ENCODE measurements at regions not wholly inside any gene's neighbourhood (a gene's known extent, or its start where the extent isn't known, plus 50 kb on each side); places are given as distances from the start of the nearest gene placed in this dataset.

GRCh38 chr13:75231235-75231634 is 250.7 kb downstream of the TBC1D4 start:
- DNase-seq (ENCODE audit: low read depth in 2 of 3, low spot score in 2 of 3): no peak

DNA sequence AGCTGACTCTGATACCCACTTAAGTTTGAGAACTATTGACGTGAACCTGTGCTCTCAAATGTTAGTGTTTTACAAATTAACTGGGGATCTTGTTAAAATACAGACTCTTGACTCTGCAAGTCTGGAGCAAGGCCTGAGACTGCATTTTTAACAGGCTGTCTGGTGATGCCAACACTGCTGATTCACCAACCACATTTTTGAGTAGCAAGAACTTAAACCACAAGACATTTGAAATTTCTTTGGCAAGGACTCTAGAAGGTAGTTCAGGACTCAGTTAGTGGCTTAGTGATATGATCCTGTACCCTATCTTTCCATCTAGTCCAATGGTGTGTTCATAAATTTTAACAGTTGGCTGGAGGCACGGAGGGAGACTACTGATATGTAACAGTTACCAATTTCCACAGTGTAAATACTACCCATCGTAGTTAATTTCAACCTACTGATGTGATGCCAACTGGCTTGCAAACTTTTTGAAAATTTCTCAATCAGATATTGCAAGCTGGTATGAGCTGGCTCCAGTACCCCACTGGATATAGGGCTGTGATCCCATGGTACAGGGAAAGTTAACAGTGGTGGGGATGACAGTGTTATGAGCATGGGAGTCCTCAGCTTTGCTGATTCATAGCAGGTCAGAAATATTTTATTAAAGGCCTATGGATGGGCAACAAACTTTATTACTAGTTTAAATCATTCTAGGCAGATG is 255.1 kb downstream of the TBC1D4 start:
- no peak for DNase-seq (ENCODE audit: low read depth in 2 of 3, low spot score in 2 of 3)

- no peak for DNase-seq (ENCODE audit: low read depth in 2 of 3, low spot score in 2 of 3)
Measured at GRCh38 chr13:75226092-75226491, 255.9 kb downstream of the TBC1D4 start.

DNA sequence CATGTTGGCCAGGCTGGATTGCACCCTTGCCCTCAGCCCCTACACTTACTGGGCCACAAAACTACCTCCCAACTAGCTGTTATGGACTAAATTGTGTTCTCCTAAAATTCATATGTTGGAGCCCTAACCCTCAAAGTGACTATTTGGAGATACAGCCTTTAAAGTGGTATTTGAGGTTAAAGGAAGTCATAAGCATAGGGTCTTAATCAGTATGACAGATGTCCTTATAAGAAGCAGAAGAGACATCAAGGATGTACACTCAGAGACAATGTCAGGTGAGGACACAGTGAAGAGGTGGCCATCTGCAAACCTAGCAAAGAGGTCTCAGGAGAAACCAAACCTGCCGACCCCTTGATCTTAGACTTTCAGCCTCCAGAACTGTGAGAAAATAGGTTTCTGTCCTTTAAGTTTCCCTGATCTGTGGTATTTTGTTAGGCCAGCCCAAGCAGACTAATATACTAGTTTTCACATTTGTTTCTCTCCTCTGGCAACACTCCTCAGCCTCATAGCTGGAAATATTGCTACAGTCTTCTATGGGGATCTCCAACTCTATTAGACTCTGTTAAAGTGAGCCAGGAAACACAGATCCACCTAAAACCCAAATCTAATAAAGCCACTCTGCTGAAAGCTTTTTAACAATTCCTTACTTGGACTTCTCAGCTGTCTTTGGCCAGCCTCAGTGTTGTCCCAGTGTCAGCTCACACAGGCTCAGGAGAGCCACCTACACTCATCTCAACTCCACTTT is 256.5 kb downstream of the TBC1D4 start:
- DNase-seq (ENCODE audit: low read depth in 2 of 3, low spot score in 2 of 3): no peak

- DNase-seq (ENCODE audit: low read depth in 2 of 3, low spot score in 2 of 3): no peak
Measured at GRCh38 chr13:75224053-75224742, 257.8 kb downstream of the TBC1D4 start.

DNA sequence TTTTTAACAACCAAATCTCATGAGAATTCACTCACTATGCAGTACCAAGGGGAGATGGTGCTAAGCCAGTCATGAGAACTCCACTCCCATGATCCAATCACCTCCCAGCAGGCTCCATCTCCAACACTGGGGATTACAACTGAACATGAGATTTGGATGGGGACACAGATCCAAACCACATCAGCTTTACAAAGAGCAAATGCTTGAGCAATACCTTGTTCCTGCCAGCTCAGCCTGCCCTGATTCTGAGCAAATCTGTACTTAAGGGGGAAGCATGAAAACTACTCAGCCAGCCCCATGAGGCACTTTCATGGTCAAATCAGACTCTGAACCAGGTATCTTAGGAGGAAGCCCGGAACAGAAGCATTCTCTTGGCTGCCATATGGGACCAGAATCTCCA is 259.9 kb downstream of the TBC1D4 start:
- no peak for DNase-seq (ENCODE audit: low read depth in 2 of 3, low spot score in 2 of 3)

GRCh38 chr13:75220861-75221260 is 261.1 kb downstream of the TBC1D4 start:
- no peak for DNase-seq (ENCODE audit: low read depth in 2 of 3, low spot score in 2 of 3)

GRCh38 chr13:75220238-75220542 is 261.8 kb downstream of the TBC1D4 start:
- DNase-seq (ENCODE audit: low read depth in 2 of 3, low spot score in 2 of 3): no peak

GRCh38 chr13:75219479-75220237 is 262.3 kb downstream of the TBC1D4 start:
- DNase-seq (ENCODE audit: low read depth in 2 of 3, low spot score in 2 of 3): peak; percentile 64 to 87 (median 85)

DNA sequence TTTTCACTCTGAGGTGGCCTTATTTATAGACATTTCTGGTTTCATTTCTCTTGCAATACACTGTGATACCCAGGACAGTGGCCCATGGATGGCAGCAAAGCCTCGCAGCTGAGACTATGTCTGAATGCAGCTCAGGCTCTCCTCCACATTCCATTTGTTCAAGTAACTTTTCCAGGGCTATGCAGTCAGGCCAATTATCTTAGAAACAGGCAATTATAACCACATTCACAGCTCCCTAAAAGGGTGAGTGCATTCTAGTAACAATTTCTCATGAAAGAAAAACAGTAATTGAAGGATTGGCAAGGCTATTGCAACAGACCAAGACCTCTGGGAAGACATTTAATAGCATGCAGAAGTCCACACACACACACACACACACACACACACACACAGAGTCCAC is 264.0 kb downstream of the TBC1D4 start:
- no peak for DNase-seq (ENCODE audit: low read depth in 2 of 3, low spot score in 2 of 3)

DNA sequence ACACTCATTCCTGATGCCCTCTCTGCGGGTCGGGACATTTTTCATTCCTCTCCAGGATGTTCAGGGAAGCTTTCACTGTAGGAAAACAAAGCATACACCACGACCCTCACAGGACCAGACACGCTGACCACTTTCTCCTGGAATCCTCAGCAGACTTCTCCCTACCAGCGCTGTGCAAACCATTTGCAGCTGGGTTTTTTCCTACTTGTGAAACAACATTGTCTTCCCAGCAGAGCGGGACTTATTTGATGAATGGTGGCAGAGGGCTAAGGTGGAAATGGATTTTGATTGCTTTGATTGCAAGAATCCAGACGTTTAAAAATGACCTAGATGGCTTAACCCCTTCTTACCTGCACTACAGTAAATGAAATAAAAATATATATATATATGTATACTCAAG is 265.9 kb downstream of the TBC1D4 start:
- no peak for DNase-seq (ENCODE audit: low read depth in 2 of 3, low spot score in 2 of 3)

- DNase-seq (ENCODE audit: low read depth in 2 of 3, low spot score in 2 of 3): no peak
Measured at GRCh38 chr13:75214846-75215245, 267.1 kb downstream of the TBC1D4 start.

DNA sequence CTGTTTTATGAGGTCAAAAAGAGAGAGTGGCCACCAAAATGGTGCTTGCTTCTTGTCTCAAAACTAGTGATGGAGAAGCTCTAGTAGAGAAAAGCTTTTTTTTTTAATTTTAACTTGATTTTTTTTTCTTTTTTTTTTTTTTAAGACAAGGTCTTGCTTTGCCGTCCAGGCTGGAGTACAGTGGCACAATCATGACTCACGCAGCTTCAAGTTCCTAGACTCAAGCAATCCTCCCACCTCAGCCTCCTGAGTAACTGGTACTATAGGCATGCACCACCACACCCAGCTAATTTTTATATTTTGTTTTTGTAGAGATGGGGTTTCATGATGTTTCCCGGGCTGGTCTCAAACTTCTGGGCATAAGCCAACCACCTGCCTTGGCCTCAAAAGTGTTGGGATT is 279.0 kb downstream of the TBC1D4 start:
- no peak for DNase-seq (ENCODE audit: low read depth in 2 of 3, low spot score in 2 of 3)

GRCh38 chr13:75197803-75198202 is 284.2 kb downstream of the TBC1D4 start:
- no peak for DNase-seq (ENCODE audit: low read depth in 2 of 3, low spot score in 2 of 3)

DNA sequence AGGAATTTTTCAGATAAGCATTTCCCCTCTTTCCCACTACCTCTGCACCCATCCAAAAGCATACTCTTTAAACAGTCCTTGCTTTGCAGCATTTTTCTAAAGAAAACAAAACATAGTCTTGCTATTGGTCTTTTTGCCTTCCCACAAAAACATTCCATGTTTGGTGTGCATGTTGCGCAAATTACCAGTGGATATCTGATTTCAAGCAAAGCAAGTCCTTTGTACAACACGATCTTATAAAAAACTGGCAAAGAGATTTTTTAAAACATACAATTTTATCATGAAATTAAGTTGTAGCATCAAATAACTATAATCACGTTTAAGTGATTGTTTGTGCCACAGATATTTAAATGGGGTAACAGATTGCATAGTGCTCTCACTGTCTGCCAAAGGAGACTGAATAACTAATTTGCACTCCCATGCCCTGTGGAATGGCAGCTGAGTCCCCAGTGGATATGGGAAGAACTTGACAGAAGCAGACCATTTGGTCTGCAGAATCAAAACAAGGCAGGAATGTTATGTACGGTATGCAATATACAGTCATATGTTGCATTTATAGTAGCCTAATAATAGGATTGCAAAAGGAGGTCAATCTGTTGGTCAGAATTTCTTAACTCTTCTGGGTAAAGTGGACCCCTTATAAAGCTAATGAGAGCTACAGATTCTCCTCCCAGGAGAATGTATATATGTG is 285.7 kb downstream of the TBC1D4 start:
- DNase-seq (ENCODE audit: low read depth in 2 of 3, low spot score in 2 of 3): no peak

- no peak for DNase-seq (ENCODE audit: low read depth in 2 of 3, low spot score in 2 of 3)
Measured at GRCh38 chr13:75195495-75196146, 286.3 kb downstream of the TBC1D4 start.

GRCh38 chr13:75194717-75195462 is 287.1 kb downstream of the TBC1D4 start:
- DNase-seq (ENCODE audit: low read depth in 2 of 3, low spot score in 2 of 3): no peak

- DNase-seq (ENCODE audit: low read depth in 2 of 3, low spot score in 2 of 3): no peak
Measured at GRCh38 chr13:75186379-75186778, 295.6 kb downstream of the TBC1D4 start.

DNA sequence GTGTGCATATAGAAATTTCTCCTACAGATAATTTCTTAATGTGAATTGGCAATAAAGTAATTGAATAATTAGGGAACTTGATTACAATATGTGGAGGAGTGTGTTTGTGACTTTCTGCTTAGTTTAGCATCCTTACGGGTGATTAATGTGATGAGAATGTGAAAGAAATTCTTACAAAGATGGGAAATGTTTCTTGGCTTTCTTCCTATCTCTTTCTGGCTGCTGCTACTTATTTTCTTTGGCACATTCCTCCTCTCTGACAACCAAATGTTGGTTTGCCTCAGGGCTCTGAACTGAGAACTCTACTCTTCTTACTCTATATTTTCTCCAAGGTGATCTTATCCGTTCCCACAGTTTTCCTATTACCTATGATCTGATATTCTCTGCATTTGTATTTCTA is 300.1 kb downstream of the TBC1D4 start:
- no peak for DNase-seq (ENCODE audit: low read depth in 2 of 3, low spot score in 2 of 3)

Measured in activated CD8-positive, alpha-beta memory T cell treated with anti-CD3 and anti-CD28 coated beads for 48 hours (primary cell).